GM21619 (cell line): ENCODE measurements at regions not wholly inside any gene's neighbourhood (a gene's known extent, or its start where the extent isn't known, plus 50 kb on each side); places are given as distances from the start of the nearest gene placed in this dataset.
"Not testable (repeated sequence)": the region's sequence is repeated elsewhere in the genome, so short reads cannot be mapped to it uniquely, and the experiment has no call there.

Experiments
- ATAC-seq: cut with Tn5 transposase; IDR thresholded peaks from one replicate; pipeline ENCODE4 v1.9.1; 2021; ENCODE audit not compliant: unreplicated experiment

- ATAC-seq, result no peak
Observed at GRCh38 chr1:208344202-208344857, 100.1 kb upstream of the PLXNA2 start.

DNA sequence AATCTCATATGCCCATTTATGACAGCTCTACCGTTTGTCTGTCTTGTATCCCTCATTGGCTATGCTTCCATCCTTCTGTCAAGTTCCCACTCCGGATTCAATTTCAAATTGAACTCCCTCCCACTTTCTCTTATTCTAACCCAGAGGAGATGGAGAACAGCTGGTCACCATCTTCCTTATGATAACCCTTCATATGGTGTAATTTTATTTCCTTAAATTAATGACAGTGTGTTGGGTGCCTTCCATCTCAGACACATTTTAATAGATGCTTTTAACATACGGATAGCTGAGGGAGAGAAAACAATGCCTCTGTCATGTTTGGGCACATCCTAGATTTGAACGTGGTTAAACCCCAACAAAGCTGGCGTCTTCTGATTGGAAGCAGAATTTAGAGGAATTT lies 103.0 kb upstream of the PLXNA2 start:
- ATAC-seq, result no peak

DNA sequence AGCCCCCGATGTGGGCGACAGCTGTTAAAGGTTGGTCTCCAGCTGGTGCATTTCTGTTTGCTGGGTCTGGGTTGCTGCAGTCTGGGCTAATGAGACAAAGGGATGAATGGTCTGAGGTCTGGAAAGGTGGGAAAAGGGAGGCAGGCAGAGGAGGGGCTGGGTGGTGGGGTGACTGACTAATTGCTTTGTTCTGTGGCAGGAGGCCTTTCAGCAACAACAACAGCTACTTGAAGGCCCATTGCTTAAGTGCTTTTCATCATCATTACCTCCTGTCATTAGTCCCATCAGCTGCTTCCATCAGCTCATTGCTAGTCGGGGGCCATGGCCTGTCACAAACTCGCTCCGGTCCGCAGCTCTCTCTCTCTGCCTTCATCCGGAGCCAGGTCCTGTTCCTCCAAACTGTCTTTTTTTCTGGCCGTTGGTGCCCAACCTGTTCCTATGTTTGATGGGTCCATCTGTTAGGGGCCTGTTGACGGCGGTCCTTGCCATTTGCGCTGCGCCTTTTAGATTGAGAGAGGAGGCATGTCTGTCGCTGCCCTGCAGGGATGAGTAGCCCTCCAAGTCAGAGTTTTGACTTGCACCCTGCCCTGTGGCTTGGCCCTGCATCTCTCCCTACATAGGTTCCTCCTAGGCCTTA lies 105.6 kb upstream of the PLXNA2 start:
- ATAC-seq, result no peak

DNA sequence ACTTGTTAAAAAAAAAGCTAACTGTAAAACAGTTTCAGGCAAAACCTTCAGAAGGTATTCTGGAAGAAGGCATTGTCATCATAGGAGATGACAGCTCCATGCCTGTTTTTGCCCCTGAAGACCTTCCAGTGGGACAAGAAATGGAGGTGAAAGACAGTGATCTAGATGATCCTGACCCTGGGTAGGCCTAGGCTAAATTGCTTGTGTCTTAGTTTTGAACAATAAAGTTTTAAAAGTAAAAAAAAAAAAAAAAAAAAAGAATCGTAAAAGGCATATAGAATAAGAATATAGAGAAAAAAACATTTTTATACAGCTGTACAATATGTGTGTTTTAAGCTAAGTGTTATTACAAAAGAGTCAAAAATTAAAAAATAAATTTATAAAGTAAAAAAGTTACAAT lies 106.6 kb upstream of the PLXNA2 start:
- ATAC-seq, result no peak

DNA sequence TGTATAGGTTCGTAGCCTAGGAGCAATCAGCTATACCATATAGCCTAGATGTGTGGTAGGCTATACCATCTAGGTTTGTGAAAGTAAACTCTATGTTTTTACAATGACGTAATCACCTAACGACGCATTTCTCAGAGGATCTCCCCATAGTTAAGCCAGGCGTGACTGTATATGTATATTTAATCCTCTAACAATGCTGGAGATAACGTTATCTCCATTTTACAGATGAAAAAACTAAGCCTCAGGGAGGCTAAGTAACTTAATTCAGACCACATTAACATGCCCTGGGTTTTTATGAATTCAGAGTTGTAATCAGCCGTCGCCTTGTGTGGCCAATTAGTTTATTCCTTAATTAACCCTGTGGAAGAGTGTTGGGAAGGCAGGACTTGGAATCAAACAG lies 107.7 kb upstream of the PLXNA2 start:
- no peak for ATAC-seq

DNA sequence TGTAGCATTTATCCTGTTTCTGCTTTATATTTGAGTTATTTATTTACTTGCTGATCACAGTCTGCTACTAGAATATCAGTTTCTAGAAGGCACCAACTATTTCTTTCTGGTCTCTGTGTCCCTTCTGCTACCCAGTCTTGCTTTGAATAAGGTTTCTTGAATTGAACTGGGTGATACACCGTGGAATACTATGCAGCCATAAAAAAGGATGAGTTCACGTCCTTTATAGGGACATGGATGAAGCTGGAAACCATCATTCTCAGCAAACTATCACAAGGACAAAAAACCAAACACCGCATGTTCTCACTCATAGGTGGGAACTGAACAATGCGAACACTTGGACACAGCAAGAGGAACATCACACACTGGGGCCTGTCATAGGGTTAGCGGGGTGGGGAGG lies 109.6 kb upstream of the PLXNA2 start:
- not testable (repeated sequence) for ATAC-seq

GRCh38 chr1:208357644-208358507 lies 113.7 kb upstream of the PLXNA2 start:
- no peak for ATAC-seq

DNA sequence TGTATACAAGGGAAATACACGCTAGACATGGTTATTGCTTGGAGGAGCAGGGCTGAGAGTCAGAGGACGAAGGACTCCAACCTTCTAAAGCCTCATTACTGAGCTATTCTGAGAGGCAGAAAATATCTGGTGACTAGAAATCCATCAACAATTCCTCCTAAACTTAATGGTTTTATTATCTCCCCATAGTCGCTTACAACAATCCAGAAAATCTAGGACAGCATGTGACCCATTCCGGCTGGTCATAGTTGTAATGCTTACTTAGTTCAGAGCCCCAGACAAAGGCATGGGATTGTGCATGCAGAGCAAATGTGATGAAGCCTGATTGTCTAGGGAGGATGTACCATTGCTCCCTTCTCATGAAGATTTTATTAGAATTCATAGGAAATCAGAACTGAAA lies 114.5 kb upstream of the PLXNA2 start:
- no peak for ATAC-seq

- no peak for ATAC-seq
Observed at GRCh38 chr1:208362011-208362410, 117.8 kb upstream of the PLXNA2 start.

GRCh38 chr1:208366559-208366958 lies 122.4 kb upstream of the PLXNA2 start:
- no peak for ATAC-seq

DNA sequence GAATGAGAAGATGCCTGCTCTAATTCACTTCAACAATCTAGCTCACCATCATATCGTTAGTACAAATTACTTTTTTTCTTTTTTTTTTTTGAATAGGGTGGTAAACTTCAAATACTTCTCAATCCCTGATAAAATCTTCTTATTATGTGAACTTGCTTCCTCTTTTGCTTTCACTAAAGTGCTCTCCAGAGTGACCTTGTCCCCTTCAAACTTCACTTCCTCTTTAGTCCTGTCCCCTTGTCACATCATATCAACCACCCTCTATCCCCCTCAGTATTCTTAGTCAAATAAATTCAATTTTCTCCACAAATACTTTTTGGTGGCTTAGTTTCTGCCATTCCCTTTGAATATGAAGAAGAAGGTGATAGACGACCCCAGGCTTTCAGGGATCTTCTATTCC lies 124.9 kb upstream of the PLXNA2 start:
- no peak for ATAC-seq

GRCh38 chr1:208369658-208370057 lies 125.5 kb upstream of the PLXNA2 start:
- ATAC-seq, result no peak

DNA sequence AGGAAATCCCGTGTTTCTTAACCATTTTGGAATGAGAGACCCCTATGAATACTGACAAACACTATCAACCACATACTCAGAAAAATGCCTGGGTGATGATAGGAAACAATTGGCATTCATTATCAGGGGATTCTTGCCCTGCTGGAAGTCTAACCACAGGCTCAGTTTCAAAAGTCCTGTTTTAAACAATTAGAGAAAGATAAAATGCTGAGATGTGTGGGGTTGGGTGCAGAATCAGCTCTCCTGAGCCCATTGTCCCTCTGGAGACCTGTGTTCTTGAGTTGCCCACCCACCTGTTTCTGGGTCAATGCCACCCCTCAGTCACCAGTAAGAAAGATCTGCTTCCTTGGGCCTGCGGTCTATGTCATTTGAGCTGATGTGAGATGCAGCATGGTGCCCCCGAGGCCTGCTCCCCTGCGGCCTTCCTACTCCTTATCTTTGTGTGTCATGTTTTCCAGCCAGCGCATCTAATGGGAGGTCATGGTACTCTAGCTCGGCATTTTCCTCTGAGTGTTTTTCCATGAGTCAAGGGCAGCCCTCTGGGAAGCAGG lies 130.3 kb upstream of the PLXNA2 start:
- ATAC-seq, result no peak

- no peak for ATAC-seq
Observed at GRCh38 chr1:208381481-208381880, 137.3 kb upstream of the PLXNA2 start.

- ATAC-seq, result no peak
Observed at GRCh38 chr1:208387908-208388811, 144.0 kb upstream of the PLXNA2 start.

GRCh38 chr1:208393416-208393815 lies 149.2 kb upstream of the PLXNA2 start:
- ATAC-seq, result no peak

GRCh38 chr1:208393826-208394225 lies 149.6 kb upstream of the PLXNA2 start:
- no peak for ATAC-seq

DNA sequence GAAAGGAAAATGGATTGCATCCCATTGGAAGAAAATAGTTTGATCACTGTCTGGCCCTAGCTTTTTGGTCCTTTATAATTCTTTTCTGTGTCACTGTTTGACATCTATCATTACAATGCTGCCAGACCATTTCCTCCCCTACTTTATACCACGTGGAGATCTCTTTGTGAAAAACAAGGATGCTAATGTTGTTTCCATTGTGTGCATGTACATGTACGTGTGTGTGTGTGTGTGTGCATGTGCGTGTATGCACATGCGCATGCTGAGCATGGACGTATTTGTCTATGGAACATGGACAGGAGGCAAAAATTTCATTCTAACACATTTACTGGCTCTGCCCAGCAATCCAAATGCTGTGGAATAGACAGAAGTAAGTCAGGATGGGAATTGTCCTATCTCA lies 153.1 kb upstream of the PLXNA2 start:
- ATAC-seq, result no peak

- no peak for ATAC-seq
Observed at GRCh38 chr1:208405014-208405413, 160.8 kb upstream of the PLXNA2 start.

GRCh38 chr1:208409176-208409575 lies 165.0 kb upstream of the PLXNA2 start:
- ATAC-seq, result no peak

DNA sequence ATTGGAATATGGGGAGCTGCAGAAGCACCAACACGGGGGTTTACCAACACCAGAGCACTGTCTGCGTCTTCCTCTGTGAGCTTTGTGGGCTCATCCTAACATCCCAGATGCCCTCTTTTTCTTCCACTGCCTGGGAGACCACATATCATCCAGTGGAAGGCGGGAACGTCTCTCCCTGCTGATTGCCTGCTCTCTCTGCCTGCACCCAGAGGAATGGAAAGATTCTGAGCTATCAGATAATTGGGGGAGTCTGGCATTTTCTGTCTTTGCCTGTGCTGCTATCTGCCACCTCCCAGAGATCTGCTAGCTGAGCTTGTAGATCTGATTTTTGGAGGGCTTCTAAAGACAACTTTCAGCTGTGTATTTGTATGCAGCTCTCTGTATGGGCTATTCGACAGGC lies 166.2 kb upstream of the PLXNA2 start:
- ATAC-seq, result no peak
